HG03045 (cell line): ENCODE measurements at regions not wholly inside any gene's neighbourhood (a gene's known extent, or its start where the extent isn't known, plus 50 kb on each side); places are given as distances from the start of the nearest gene placed in this dataset.

Experiments used
- ATAC-seq: cut with Tn5 transposase; IDR thresholded peaks from one replicate; pipeline ENCODE4 v1.9.1; 2021; ENCODE audit warnings: mild to moderate bottlenecking, moderate library complexity; ENCODE audit not compliant: unreplicated experiment

- no peak for ATAC-seq
These were observed 231.7 kb downstream of the FOXO1 start for GRCh38 chr13:40434516-40435397.

- ATAC-seq: no peak
These were observed 228.3 kb downstream of the FOXO1 start for GRCh38 chr13:40438022-40438680.

- no peak for ATAC-seq
These were observed 227.2 kb downstream of the FOXO1 start for GRCh38 chr13:40438999-40439797.

- no peak for ATAC-seq
These were observed 226.5 kb downstream of the FOXO1 start for GRCh38 chr13:40439928-40440327.

- no peak for ATAC-seq
These were observed 225.2 kb downstream of the FOXO1 start for GRCh38 chr13:40440990-40441820.

- no peak for ATAC-seq
These were observed 224.2 kb downstream of the FOXO1 start for GRCh38 chr13:40442231-40442630.

GRCh38 chr13:40442826-40443225 lies 223.6 kb downstream of the FOXO1 start:
- ATAC-seq: no peak

- ATAC-seq: no peak
These were observed 222.2 kb downstream of the FOXO1 start for GRCh38 chr13:40444241-40444640.

GRCh38 chr13:40445557-40445990 lies 220.9 kb downstream of the FOXO1 start:
- ATAC-seq: peak; percentile 99

- ATAC-seq: no peak
These were observed 220.1 kb downstream of the FOXO1 start for GRCh38 chr13:40446365-40446764.

- ATAC-seq: no peak
These were observed 218.6 kb downstream of the FOXO1 start for GRCh38 chr13:40447857-40448256.

- no peak for ATAC-seq
These were observed 214.3 kb downstream of the FOXO1 start for GRCh38 chr13:40452038-40452666.

- ATAC-seq: no peak
These were observed 213.6 kb downstream of the FOXO1 start for GRCh38 chr13:40452741-40453334.

- ATAC-seq: no peak
These were observed 213.0 kb downstream of the FOXO1 start for GRCh38 chr13:40453351-40454021.

GRCh38 chr13:40456397-40456953 lies 210.0 kb downstream of the FOXO1 start:
- no peak for ATAC-seq

- ATAC-seq: no peak
These were observed 209.4 kb downstream of the FOXO1 start for GRCh38 chr13:40456979-40457553.

- no peak for ATAC-seq
These were observed 208.3 kb downstream of the FOXO1 start for GRCh38 chr13:40457929-40458719.

- ATAC-seq: no peak
These were observed 207.8 kb downstream of the FOXO1 start for GRCh38 chr13:40458720-40458990.
